ENCODE measurements at regions not wholly inside any gene's neighbourhood (a gene's known extent, or its start where the extent isn't known, plus 50 kb on each side); places are given as distances from the start of the nearest gene placed in this dataset.

DNA sequence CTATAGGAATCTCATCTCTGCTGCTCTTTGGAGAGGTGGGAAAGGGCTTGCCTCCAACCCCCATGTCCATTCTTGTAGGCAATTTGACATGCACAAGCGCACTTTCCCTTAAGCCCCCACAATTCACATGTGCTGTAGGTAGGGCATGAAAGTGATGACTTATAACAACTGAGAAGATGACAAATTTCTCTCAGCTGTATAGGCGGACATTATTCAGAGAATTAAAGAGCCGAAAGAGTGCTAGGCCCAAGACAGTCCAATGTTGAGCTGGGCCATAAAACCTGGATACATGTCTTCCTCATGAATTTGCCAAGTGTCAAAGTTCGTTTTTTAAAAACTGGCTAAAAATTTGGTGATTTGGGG, 106.3 kb upstream of the LYPLAL1 start:
- TF ChIP-seq, protein P1, sequence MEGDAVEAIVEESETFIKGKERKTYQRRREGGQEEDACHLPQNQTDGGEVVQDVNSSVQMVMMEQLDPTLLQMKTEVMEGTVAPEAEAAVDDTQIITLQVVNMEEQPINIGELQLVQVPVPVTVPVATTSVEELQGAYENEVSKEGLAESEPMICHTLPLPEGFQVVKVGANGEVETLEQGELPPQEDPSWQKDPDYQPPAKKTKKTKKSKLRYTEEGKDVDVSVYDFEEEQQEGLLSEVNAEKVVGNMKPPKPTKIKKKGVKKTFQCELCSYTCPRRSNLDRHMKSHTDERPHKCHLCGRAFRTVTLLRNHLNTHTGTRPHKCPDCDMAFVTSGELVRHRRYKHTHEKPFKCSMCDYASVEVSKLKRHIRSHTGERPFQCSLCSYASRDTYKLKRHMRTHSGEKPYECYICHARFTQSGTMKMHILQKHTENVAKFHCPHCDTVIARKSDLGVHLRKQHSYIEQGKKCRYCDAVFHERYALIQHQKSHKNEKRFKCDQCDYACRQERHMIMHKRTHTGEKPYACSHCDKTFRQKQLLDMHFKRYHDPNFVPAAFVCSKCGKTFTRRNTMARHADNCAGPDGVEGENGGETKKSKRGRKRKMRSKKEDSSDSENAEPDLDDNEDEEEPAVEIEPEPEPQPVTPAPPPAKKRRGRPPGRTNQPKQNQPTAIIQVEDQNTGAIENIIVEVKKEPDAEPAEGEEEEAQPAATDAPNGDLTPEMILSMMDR (IDR thresholded peaks at IDR 0.05; ENCODE audit: control extremely low read depth in 1 of 3, insufficient read depth in 1 of 3, low read depth in 1 of 3, low read length in 3 of 3) = no peak
- TF ChIP-seq POLR2A (IDR thresholded peaks at IDR 0.05; ENCODE audit: control extremely low read depth in 1 of 2, low read depth in 2 of 2, low read length in 2 of 2) = no peak
- TF ChIP-seq, protein P2, sequence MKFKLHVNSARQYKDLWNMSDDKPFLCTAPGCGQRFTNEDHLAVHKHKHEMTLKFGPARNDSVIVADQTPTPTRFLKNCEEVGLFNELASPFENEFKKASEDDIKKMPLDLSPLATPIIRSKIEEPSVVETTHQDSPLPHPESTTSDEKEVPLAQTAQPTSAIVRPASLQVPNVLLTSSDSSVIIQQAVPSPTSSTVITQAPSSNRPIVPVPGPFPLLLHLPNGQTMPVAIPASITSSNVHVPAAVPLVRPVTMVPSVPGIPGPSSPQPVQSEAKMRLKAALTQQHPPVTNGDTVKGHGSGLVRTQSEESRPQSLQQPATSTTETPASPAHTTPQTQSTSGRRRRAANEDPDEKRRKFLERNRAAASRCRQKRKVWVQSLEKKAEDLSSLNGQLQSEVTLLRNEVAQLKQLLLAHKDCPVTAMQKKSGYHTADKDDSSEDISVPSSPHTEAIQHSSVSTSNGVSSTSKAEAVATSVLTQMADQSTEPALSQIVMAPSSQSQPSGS (IDR thresholded peaks at IDR 0.05; ENCODE audit: low read length) = no peak
- TF ChIP-seq CBX5 (IDR thresholded peaks at IDR 0.05; ENCODE audit: low read depth, low read length) = no peak
- TF ChIP-seq TAF1 (IDR thresholded peaks at IDR 0.05; ENCODE audit: low read depth, low read length) = no peak
- no peak for TF ChIP-seq SP2 (IDR thresholded peaks at IDR 0.05; ENCODE audit: low read length)
- no peak for TF ChIP-seq JUND (IDR thresholded peaks at IDR 0.05; ENCODE audit: low read length)
- no peak for TF ChIP-seq YY1 (IDR thresholded peaks at IDR 0.05; ENCODE audit: low read depth, low read length)
- TF ChIP-seq EZH2 (IDR thresholded peaks at IDR 0.05; ENCODE audit: low read depth, low read length, severe bottlenecking) = no peak
- TF ChIP-seq TEAD4 (IDR thresholded peaks at IDR 0.05; ENCODE audit: low read depth, low read length) = no peak
- TF ChIP-seq EP300 (IDR thresholded peaks at IDR 0.05; ENCODE audit: borderline replicate concordance in 1 of 2, low read depth in 2 of 2, low read length in 2 of 2) = no peak
- no peak for TF ChIP-seq JUN (IDR thresholded peaks at IDR 0.05; ENCODE audit: low read depth, low read length)
- no peak for TF ChIP-seq RNF2 (IDR thresholded peaks at IDR 0.05; ENCODE audit: borderline replicate concordance, low read depth, low read length, missing control alignments, poor library complexity, severe bottlenecking)
